ENCODE measurements at regions not wholly inside any gene's neighbourhood (a gene's known extent, or its start where the extent isn't known, plus 50 kb on each side); places are given as distances from the start of the nearest gene placed in this dataset.

DNA sequence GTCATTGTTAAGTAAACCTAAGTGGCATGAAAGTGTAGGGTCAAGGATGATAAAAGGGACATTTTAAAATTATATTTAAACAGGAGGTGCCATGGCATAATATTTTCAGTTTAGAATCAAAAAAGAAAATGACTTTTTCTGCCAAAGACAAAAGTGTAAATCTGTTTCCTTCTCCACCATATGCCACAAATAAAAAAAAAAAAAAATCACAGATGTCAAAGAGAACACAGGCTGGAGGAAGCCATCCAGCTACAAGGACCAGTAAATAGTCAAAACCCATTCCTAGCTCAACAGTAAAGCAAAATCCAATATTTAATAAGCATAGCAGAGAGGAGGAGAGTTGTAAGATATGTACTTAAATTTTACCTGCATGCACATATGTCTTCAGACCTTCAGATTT is 321.3 kb upstream of the TMEM229A start:
- H3K9me3 ChIP-seq (replicated peaks in 1 of 11) = peaks cover 0 to 2% (median 0%) of the 10 kb centered on the region in 11 experiments; a peak in 2 of 22 replicates
- no peaks in the 10 kb centered on the region for H3K27me3 ChIP-seq
- no peak overlapping the region for H3K9ac ChIP-seq
- TF ChIP-seq Cebpa-rat (IDR thresholded peaks at IDR 0.05) = no peak
- H3K4me2 ChIP-seq = no peak overlapping the region
- no peak overlapping the region for H3K27ac ChIP-seq
- no peaks in the 10 kb centered on the region for H3K36me3 ChIP-seq
- no peaks in the 10 kb centered on the region for H4K20me1 ChIP-seq
- H3K4me3 ChIP-seq = no peak overlapping the region
- no peaks in the 10 kb centered on the region for H3K4me1 ChIP-seq

GRCh38 chr7:124351950-124352349 is 319.1 kb upstream of the TMEM229A start:
- Histone ChIP-seq H3K4me2 (no peak overlapping the region), H3K36me3 (no peaks in the 10 kb centered on the region), H3K9me3 (replicated peaks in 1 of 11) (peaks cover 0 to 23% (median 0%) of the 10 kb centered on the region in 11 experiments; a peak in 5 of 22 replicates), H3K4me3 (no peak overlapping the region), H3K27ac (no peak overlapping the region), H3K27me3 (no peaks in the 10 kb centered on the region), H3K4me1 (no peaks in the 10 kb centered on the region), H3K9ac (no peak overlapping the region), H4K20me1 (no peaks in the 10 kb centered on the region)
- no peak for TF ChIP-seq Cebpa-rat (IDR thresholded peaks at IDR 0.05)

GRCh38 chr7:124349443-124349842 is 316.6 kb upstream of the TMEM229A start:
- H3K4me1 ChIP-seq = no peaks in the 10 kb centered on the region

GRCh38 chr7:124338861-124339260 is 306.0 kb upstream of the TMEM229A start:
- Histone ChIP-seq H3K9ac (no peak overlapping the region), H3K36me3 (no peaks in the 10 kb centered on the region), H3K4me3 (no peak overlapping the region), H3K4me1 (no peaks in the 10 kb centered on the region), H3K27ac (no peak overlapping the region), H4K20me1 (no peaks in the 10 kb centered on the region), H3K27me3 (no peaks in the 10 kb centered on the region), H3K4me2 (no peak overlapping the region), H3K9me3 (replicated peaks in 1 of 11) (peaks cover 0 to 5% (median 0%) of the 10 kb centered on the region in 11 experiments; a peak in 2 of 22 replicates)
- TF ChIP-seq Cebpa-rat (IDR thresholded peaks at IDR 0.05) = no peak

More at GRCh38 chr7:124349443-124349842, 316.6 kb upstream of the TMEM229A start:
- H3K9me3 ChIP-seq (replicated peaks in 1 of 11) = peaks cover 0 to 24% (median 0%) of the 10 kb centered on the region in 11 experiments; a peak in 5 of 22 replicates
- H3K27ac ChIP-seq = no peak overlapping the region
- no peak overlapping the region for H3K4me2 ChIP-seq
- no peak for TF ChIP-seq Cebpa-rat (IDR thresholded peaks at IDR 0.05)
- no peaks in the 10 kb centered on the region for H3K27me3 ChIP-seq
- H3K4me3 ChIP-seq = no peak overlapping the region
- no peaks in the 10 kb centered on the region for H4K20me1 ChIP-seq
- H3K36me3 ChIP-seq = no peaks in the 10 kb centered on the region
- H3K9ac ChIP-seq = no peak overlapping the region

DNA sequence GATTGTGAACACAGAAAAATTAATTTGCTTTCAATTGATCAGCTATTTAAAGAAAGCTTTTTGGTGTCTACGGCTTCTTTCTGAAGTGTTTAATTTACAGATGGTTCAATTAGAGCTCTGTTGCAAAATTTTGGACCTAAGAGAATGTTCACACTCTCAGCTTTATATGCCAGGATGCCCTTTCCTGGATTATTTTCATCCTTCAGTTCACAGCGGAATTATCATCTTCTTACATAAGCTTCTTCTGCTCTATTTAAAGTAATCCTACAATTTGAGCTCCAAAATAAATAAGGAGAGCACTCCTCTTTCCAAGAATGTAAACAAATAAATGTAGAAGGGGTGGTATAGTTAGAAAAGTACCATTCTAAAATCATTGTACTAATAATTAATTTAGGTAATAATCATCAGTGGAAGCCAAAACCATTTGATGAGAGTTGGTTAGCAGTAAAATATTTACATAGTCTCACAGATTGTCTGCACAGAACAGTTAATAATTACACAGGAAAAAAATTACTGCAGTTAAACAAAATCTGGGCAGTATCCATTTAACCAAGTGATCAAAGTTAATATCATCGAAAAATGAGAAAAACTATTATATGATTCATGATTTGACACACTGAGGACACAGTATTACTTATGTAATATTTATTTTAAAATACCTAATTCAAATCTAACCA is 298.0 kb upstream of the TMEM229A start:
- Histone ChIP-seq H3K4me3 (no peak overlapping the region), H3K9ac (no peak overlapping the region), H3K9me3 (replicated peaks in 1 of 11) (0 out of 22 replicates have a peak, but pooled peaks cover 0 to 8% (median 0%) of the 10 kb centered on the region in 11 experiments), H3K4me2 (no peak overlapping the region), H3K27me3 (no peaks in the 10 kb centered on the region), H3K4me1 (no peaks in the 10 kb centered on the region), H3K36me3 (no peaks in the 10 kb centered on the region), H3K27ac (no peak overlapping the region), H4K20me1 (no peaks in the 10 kb centered on the region)
- TF ChIP-seq Cebpa-rat (IDR thresholded peaks at IDR 0.05) = no peak

DNA sequence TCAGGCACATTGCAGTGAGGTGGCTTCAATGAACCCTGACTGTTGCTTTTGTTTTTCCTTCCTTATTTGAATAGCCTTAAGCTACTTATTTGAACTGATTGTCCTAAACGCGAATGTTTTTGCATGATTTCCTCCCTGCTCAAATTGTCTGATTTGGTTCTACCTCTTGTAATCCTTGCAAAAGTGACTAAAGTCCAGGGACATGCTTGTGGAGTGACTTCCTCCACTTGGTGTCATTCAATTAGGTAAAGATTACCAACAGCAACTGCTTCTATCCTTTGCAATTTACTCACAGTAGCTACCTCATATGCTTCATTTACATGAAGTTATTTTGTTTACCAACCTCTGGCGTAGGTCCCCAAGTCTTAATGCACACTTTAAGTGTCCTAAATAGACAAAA is 295.9 kb upstream of the TMEM229A start:
- Histone ChIP-seq H3K9me3 (replicated peaks in 1 of 11) (peaks cover 0 to 13% (median 0%) of the 10 kb centered on the region in 11 experiments; a peak in 1 of 22 replicates), H3K4me1 (no peaks in the 10 kb centered on the region), H3K4me3 (no peak overlapping the region), H3K36me3 (no peaks in the 10 kb centered on the region), H3K27ac (no peak overlapping the region), H4K20me1 (no peaks in the 10 kb centered on the region), H3K9ac (no peak overlapping the region), H3K27me3 (no peaks in the 10 kb centered on the region), H3K4me2 (no peak overlapping the region)
- TF ChIP-seq Cebpa-rat (IDR thresholded peaks at IDR 0.05) = no peak

- H3K27ac ChIP-seq = no peak overlapping the region
Measured at GRCh38 chr7:124324262-124324661, 291.4 kb upstream of the TMEM229A start.

DNA sequence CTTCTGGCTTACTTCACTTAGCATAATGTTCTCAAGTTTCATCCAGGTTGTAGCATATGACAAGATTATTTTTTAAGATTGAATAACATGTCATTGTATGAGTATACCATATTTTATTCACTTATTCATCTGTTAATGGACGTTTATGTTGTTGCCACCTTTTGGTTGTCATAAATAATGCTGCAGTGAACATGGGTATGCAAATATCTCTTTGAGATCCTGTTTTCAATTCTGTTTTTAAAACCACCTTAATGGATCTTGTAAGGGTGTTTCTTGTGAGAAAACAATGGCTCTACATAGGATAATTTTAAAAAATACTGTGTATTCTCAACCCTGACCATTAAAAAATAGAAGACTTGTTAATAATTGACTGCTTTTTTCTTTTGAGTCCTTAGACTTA is 290.7 kb upstream of the TMEM229A start:
- Histone ChIP-seq H3K9ac (no peak overlapping the region), H3K27me3 (no peaks in the 10 kb centered on the region), H3K4me1 (no peaks in the 10 kb centered on the region), H3K36me3 (no peaks in the 10 kb centered on the region), H4K20me1 (no peaks in the 10 kb centered on the region), H3K4me2 (no peak overlapping the region), H3K4me3 (no peak overlapping the region), H3K27ac (no peak overlapping the region), H3K9me3 (replicated peaks in 1 of 11) (peaks cover 0 to 5% (median 0%) of the 10 kb centered on the region in 11 experiments; a peak in 1 of 22 replicates)
- no peak for TF ChIP-seq Cebpa-rat (IDR thresholded peaks at IDR 0.05)

More at GRCh38 chr7:124324262-124324661, 291.4 kb upstream of the TMEM229A start:
- Histone ChIP-seq H3K4me3 (no peak overlapping the region), H3K9ac (no peak overlapping the region), H3K36me3 (no peaks in the 10 kb centered on the region), H3K9me3 (replicated peaks in 1 of 11) (peaks cover 0 to 5% (median 0%) of the 10 kb centered on the region in 11 experiments; a peak in 1 of 22 replicates), H3K27me3 (no peaks in the 10 kb centered on the region), H4K20me1 (no peaks in the 10 kb centered on the region), H3K4me2 (no peak overlapping the region), H3K4me1 (no peaks in the 10 kb centered on the region)
- no peak for TF ChIP-seq Cebpa-rat (IDR thresholded peaks at IDR 0.05)

DNA sequence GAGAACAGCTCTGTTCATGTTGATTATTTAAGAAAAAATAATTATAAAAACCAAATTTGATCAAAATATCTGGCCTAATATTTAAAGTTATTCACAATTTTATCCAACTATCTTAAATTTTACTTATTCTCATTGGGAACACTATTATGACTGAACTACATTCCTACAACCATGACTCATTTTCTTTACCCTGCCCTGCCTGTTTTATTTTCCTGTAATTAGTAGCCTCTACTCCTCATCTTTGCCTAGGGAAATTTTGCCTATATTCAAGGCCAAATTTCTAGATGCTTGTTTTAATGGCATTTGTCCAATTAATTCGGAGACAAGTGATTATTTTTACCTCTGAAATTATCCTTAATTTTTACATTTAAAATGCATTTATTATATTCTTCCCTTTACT is 289.7 kb upstream of the TMEM229A start:
- Histone ChIP-seq H3K27ac (no peak overlapping the region), H3K4me1 (no peaks in the 10 kb centered on the region), H3K27me3 (no peaks in the 10 kb centered on the region), H3K4me2 (no peak overlapping the region), H3K4me3 (no peak overlapping the region), H4K20me1 (no peaks in the 10 kb centered on the region), H3K36me3 (no peaks in the 10 kb centered on the region), H3K9me3 (replicated peaks in 1 of 11) (peaks cover 0 to 5% (median 0%) of the 10 kb centered on the region in 11 experiments; a peak in 1 of 22 replicates), H3K9ac (no peak overlapping the region)
- no peak for TF ChIP-seq Cebpa-rat (IDR thresholded peaks at IDR 0.05)
